BJ (cell line): ENCODE measurements at regions not wholly inside any gene's neighbourhood (a gene's known extent, or its start where the extent isn't known, plus 50 kb on each side); places are given as distances from the start of the nearest gene placed in this dataset.

Source experiments
- CTCF ChIA-PET: fragments of 350-600 bp; formaldehyde crosslinking; extraction: SDS; loops from one replicate; lab custom pipeline; 2021; ENCODE audit warnings: antibody characterized with exemption, inconsistent platforms; lab: Yijun Ruan, JAX
- POLR2A ChIA-PET: fragments of 300-600 bp; sonication (Branson Sonifier 250); formaldehyde crosslinking; extraction: SDS; loops from one replicate; lab custom pipeline; 2021; ENCODE audit warnings: antibody characterized with exemption; lab: Charles Lee
- DNase-seq: peaks from one replicate; pipeline ENCODE4 v3.0.0-alpha.2; 2011; ENCODE audit warnings: low read depth
- H3K27me3 ChIP-seq: 2 replicates; pipeline ENCODE4 v1.6.0; 2011; ENCODE audit warnings: low read length; ENCODE audit not compliant: control insufficient read depth, insufficient read depth
- H3K36me3 ChIP-seq: 2 replicates; pipeline ENCODE4 v1.5.1; 2011; ENCODE audit warnings: low read length; ENCODE audit not compliant: control insufficient read depth, insufficient read depth
- H3K4me3 ChIP-seq: 2 replicates; pipeline ENCODE4 v1.5.1; 2011; ENCODE audit warnings: low read depth, mild to moderate bottlenecking, control low read depth, low read length
- TF ChIP-seq, protein P1 (sequence below): IDR thresholded peaks from 2 replicates; pipeline ENCODE4 v1.5.1; 2011; ENCODE audit warnings: low read depth, mild to moderate bottlenecking, control low read depth, inconsistent platforms, low read length, moderate library complexity; ENCODE audit not compliant: insufficient read depth

DNA sequence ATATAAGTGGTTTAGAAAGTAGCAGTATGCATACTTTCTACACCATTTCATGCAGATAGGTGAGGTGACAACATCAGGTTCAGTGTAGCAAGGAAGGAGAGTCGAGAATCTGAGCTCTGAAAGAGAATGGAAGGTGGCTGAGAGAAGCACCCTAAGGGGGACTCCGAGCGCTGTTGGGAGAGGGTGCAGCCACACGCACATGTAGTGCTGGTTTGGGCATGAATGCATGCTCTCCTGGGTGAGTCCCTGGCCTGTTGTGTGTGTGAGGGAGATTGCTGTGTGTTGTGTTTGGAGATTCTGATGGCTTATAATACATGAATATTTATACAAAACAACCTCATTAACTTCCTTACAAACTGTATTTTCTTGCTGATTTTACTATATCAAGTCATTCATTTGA, 180.3 kb upstream of the LRIG3 start:
- CTCF ChIA-PET: interaction anchor here (0.9 to 1.1 kb wide), 4 partner anchors 8 to 50 kb away, joined by 3 to 5 read pairs (median 4); no protein-coding TSS in a partner anchor
- TF ChIP-seq, protein P1, sequence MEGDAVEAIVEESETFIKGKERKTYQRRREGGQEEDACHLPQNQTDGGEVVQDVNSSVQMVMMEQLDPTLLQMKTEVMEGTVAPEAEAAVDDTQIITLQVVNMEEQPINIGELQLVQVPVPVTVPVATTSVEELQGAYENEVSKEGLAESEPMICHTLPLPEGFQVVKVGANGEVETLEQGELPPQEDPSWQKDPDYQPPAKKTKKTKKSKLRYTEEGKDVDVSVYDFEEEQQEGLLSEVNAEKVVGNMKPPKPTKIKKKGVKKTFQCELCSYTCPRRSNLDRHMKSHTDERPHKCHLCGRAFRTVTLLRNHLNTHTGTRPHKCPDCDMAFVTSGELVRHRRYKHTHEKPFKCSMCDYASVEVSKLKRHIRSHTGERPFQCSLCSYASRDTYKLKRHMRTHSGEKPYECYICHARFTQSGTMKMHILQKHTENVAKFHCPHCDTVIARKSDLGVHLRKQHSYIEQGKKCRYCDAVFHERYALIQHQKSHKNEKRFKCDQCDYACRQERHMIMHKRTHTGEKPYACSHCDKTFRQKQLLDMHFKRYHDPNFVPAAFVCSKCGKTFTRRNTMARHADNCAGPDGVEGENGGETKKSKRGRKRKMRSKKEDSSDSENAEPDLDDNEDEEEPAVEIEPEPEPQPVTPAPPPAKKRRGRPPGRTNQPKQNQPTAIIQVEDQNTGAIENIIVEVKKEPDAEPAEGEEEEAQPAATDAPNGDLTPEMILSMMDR: no peak

DNA sequence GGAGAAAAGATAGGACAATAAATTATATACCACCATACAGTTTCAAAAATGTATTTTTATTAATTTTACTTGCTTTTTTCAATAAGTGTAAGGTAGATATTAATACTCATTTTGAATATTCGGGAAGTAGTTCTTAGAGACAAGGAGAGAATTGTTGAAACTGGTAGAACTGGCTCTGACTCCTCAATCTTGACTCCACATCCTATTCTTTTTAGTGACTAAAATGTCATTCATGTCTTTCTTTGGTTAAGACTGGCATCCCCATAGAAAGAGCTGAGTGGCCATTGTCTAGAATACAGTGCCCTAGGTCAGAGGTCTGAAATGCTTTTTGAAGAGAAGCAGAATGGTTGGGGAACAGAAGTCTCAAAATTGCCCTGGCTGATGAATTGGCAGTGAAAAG, 177.6 kb upstream of the LRIG3 start:
- CTCF ChIA-PET: no interaction called here
- H3K4me3 ChIP-seq: no peak overlapping the region
- TF ChIP-seq, protein P1: no peak
- H3K36me3 ChIP-seq: no peaks in the 10 kb centered on the region
- DNase-seq: no peak
- H3K27me3 ChIP-seq: no peaks in the 10 kb centered on the region
- POLR2A ChIA-PET: no interaction called here

More for the DNA sequence above, 180.3 kb upstream of the LRIG3 start:
- POLR2A ChIA-PET: no interaction called here
- Histone ChIP-seq H3K36me3 (no peaks in the 10 kb centered on the region), H3K4me3 (no peak overlapping the region), H3K27me3 (no peaks in the 10 kb centered on the region)
- DNase-seq: no peak

DNA sequence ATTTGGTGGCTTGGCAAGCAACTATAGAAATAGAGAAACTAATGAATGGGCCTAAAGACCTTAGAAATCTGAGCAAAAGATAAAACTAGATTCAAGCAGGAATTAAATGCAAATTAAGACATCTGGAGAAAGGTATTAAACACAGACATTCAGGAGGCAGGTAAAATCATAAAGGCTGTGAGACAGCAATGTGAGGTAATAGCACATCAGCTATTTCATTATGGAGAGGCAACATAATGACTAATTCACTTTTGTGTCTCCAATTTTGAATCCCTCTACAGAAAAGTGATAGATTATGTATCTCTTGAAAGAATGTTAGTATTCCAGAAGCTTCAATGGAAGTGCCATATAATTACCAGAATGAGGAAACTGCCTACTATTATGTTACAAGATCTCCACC, 175.9 kb upstream of the LRIG3 start:
- POLR2A ChIA-PET: no interaction called here
- Histone ChIP-seq H3K36me3 (no peaks in the 10 kb centered on the region), H3K27me3 (no peaks in the 10 kb centered on the region), H3K4me3 (no peak overlapping the region)
- DNase-seq: no peak
- TF ChIP-seq, protein P1: no peak
- CTCF ChIA-PET: interaction anchor here (0.5 to 1.0 kb wide), 2 partner anchors 15 to 1112 kb away, joined by 3 to 4 read pairs; no protein-coding TSS in a partner anchor

DNA sequence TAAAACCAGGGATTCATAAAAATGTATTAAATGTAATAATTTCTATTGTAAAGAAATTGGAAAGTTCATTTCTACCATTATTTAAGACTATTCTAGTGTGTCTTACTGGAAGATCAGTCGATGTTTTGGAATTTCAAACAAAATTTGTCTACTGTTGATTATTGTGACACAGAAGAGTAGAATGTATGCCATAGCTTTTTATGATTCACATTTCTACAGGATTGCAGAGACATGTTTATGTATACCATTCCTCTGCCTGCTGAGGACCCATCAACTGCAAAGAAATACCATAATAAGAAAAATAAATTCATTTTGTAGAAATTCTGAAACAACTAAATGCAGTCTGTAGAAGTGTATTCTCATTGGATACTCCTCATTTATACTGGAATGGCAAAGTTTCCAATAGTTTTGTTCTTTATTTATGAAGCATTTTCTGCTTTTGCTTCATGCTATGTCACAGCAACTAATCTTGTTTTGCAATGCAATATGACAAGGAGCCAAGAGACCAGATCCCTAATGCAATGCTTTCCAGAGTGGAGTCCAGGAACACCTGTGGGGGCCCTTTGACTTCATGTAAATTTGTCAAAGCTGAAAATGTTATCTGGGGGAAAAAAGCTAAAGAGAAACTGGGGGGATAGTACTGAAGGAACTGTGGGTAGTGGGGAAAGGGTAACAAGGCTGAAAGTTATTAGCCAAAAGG, 172.9 kb upstream of the LRIG3 start:
- DNase-seq: no peak
- POLR2A ChIA-PET: no interaction called here
- Histone ChIP-seq H3K36me3 (no peaks in the 10 kb centered on the region), H3K4me3 (no peak overlapping the region), H3K27me3 (no peaks in the 10 kb centered on the region)
- CTCF ChIA-PET: interaction anchor here (1.0 to 1.9 kb wide), 3 partner anchors 8 to 794 kb away, joined by 3 to 5 read pairs (median 5); no protein-coding TSS in a partner anchor
- TF ChIP-seq, protein P1: no peak

DNA sequence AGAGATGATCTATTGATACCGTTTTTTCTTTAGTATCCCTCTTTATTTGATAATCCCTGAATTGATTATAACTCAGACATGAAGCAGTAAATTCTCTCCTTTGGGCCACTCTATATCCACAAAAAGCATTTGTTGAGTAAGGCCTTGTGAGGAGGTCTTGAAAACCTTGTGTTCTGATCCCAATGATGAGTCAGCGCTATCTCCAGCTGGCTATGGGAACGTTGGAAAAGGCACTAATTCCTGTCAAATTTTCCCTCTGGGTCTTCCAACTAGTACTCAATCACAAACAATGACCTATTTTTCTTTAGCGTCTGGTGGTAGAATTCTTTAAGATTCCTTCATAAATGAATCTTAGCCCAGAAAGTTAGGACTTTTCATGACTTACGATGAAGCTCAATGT, 168.4 kb upstream of the LRIG3 start:
- no peak for DNase-seq
- no peaks in the 10 kb centered on the region for H3K27me3 ChIP-seq
- POLR2A ChIA-PET: no interaction called here
- TF ChIP-seq, protein P1: no peak
- CTCF ChIA-PET: interaction anchor here (1.4 to 5.0 kb wide), 5 partner anchors 12 to 551 kb away, joined by 3 to 46 read pairs (median 3); partner anchors contain the start of gene LRIG3
- no peaks in the 10 kb centered on the region for H3K36me3 ChIP-seq
- H3K4me3 ChIP-seq: no peak overlapping the region
